ENCODE measurements at regions not wholly inside any gene's neighbourhood (a gene's known extent, or its start where the extent isn't known, plus 50 kb on each side); places are given as distances from the start of the nearest gene placed in this dataset.

DNA sequence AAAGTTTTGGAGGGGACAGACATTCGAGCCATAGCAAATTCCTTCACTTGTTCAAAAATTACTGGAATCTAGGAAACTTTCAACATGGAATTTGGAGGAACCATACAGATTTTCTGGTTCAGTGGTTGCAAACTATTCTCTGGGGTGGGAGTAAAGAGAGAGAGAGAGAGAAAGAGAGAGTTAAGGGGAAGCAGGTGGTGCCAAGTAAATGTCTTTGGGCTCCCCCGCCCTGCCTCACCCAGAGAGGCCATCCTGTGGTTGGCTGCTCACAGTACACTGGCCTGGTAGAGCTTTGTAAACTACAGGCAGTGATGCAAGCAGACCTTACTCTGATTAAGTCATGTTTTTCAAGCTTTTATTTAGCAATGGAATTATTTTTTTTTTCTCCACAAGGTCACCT lies 82.6 kb downstream of the ADAMTS15 start:
- no peak for TF ChIP-seq EZH2 (IDR thresholded peaks at IDR 0.05)
- no peak for TF ChIP-seq POLR2AphosphoS5 (IDR thresholded peaks at IDR 0.05; ENCODE audit: borderline replicate concordance, low read depth, low read length)
